HG03378 (cell line): ENCODE measurements at regions not wholly inside any gene's neighbourhood (a gene's known extent, or its start where the extent isn't known, plus 50 kb on each side); places are given as distances from the start of the nearest gene placed in this dataset.
A peak's percentile ranks its signal among the peaks of the same experiment; 100 is the strongest.

Experiments used
- ATAC-seq: cut with Tn5 transposase; IDR thresholded peaks from one replicate; pipeline ENCODE4 v1.9.1; 2021; ENCODE audit warnings: mild to moderate bottlenecking, moderate library complexity; ENCODE audit not compliant: unreplicated experiment

GRCh38 chr5:73395256-73395655 is 53.3 kb downstream of the FOXD1 start:
- no peak for ATAC-seq

DNA sequence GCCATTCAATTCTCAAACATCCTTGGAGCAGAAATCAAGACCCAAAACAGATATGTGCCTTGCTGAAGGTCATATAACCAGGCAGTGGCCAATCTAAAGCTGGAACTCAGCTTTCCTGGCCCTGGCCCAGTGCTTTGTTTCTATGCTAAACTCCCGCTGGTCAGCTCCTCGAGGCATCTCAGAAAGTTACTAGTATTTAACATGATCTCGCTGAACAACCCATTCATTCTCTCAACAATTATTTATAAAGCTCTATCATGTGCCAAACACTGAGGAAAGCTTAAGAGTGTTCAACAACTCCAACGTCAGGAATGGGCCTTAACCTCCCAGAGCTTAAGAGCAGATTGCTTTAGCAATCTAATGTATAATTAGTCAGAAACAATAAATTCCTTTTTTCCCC is 54.0 kb downstream of the FOXD1 start:
- ATAC-seq: no peak

GRCh38 chr5:73393611-73394489 is 54.7 kb downstream of the FOXD1 start:
- ATAC-seq: no peak

GRCh38 chr5:73392775-73393174 is 55.8 kb downstream of the FOXD1 start:
- ATAC-seq: no peak

GRCh38 chr5:73391441-73391881 is 57.1 kb downstream of the FOXD1 start:
- ATAC-seq: no peak

DNA sequence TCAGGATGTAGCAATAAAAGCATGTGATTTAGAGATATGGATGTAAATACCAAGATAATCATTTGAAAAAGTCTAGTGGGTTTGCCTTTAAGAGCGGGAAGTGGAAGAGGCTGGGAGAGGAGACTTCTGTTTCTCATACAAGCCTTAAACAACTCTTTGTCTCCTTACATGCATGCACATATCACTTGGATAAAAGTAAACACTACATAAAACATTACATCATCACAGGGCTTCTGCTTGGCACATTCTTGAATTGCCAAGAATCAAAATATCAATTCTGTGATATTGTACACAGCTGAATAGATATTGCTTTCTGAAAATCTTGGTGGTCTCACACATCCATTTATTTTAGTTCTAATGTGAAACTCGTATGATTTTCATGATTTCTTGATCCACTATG is 57.6 kb downstream of the FOXD1 start:
- ATAC-seq: no peak

DNA sequence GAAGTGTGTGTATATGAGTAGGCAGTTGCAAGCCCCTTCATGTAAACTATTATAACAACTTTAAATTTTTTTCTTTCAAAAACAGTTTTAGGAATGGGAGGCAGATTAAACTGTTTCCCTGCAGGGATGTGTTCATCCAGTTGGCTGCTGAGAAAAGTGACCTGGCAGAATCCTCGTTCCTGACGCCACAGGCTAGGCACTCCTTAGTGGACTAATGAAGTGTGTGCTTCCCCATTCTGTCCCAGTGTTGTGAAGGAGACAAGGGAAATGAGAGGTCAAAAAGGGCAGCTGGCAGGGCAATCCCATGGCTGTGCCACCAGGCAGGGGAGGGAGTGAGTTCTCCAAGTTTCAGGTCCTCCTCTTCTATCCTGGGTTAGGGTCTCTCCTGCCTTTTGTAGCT is 59.8 kb downstream of the FOXD1 start:
- no peak for ATAC-seq

DNA sequence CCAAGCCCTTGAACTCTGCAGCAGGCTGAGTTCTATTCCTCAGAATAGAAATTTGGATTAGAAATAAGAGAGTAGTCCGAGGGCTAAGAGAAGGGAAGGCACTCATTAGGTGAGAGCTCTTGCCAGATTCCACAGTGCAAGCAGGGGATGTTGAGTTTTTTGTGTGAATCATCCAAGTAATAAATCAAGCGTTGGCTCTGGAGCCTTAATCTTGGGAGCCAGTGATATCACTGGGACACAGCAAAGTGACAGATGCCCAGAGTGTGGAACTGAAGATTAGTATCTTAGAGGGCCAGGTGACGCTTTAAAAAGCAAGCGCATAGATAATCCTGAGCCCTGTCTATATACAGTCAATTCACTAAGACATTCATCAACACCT is 60.3 kb downstream of the FOXD1 start:
- no peak for ATAC-seq

DNA sequence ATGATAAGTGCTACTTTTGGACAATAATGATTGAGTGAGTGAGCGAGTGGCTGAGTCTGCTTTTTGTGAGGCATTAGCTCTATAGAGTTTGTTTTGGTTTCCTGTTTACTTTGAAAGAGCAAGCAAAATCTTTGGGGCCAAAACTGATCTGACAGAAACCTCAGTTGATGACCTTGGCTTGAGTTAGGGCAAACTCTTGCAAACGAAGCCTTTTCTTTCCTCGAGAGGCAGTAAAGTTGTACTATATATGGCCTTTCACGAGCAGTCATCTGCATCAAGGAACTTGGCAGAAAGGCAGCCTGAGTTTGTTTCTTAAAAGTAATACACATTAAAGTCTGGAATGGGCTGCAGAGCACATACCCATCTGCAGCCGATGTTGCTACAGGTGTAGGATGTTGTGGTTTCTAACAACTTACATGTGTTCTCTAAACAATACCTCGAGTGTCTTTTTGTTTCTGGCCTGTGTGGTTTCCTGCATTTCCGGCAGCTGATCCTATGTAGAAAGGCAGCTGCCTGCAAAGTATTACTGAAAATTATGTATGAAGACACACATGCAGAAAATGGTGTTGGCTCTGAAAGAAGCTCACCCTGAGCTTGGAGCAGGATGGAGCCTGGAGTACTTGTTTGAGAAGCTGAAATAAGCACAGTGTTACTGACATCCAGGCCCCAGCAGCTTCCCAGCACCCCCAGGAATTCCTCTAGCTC is 60.8 kb downstream of the FOXD1 start:
- ATAC-seq: peak; percentile 90

GRCh38 chr5:73387149-73387591 is 61.4 kb downstream of the FOXD1 start:
- ATAC-seq: no peak

DNA sequence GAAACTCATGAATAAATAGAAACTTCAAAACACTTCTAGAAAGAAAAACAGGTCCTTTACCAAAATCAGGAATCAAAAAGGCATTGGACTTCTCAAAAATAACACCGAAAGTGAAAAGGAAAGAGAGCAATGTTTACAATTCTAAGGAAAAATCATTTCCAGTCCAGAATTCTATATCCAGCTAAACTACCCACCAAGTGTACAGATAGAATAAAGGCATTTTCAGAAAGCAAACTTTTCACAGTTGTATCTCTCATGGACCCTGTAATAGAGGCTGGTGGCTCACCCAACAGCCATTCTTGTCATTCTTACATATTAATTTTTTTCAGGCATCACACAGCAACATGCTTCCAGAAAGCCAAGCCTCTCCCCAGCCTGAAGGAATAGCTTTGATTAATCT is 63.7 kb downstream of the FOXD1 start:
- ATAC-seq: no peak

- ATAC-seq: no peak
Measured at GRCh38 chr5:73382401-73382740, 66.2 kb downstream of the FOXD1 start.

- ATAC-seq: no peak
Measured at GRCh38 chr5:73381590-73382400, 66.8 kb downstream of the FOXD1 start.

DNA sequence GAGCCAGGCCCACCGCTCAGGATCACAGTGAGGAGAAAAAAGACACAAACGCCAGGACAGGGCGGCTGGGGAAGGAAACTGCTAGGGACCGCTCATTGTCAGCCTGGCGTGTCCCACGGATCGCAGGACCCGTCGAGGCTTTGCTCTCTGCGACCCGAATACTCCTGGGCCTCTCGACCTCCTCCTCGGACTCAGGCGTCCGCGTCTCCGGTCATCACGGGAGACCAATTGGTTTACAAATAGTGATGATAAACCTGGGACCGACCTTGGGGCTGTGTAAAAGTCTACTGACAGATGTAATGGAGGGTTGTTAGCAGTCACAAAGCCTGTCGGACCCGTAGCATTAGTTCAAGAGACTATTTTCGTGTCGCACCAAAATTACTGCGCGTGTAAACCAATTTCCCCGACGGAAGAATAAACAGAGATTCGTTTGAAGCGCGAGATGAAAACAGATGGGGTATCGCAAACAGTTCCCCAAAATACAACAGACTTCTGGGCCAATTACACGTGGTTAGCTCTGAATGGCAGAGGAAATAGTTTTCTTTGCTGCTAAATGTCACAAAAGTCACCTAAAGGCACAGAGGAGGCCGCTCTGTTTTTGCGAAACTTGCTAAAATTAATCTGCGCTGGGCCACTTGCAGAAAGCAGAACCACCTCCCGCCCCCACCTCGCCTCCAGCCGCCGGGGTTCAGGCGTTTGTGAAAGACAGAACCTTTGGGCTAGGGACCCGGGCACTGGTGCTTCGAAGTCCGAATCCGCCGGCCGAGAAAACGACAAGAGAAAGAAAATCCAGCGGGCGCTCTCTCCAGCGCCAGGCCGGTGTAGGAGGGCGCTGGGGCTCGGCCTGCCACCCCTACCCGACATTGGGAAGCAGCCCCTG is 67.6 kb downstream of the FOXD1 start:
- no peak for ATAC-seq

- no peak for ATAC-seq
Measured at GRCh38 chr5:73380041-73380440, 68.5 kb downstream of the FOXD1 start.

- ATAC-seq: no peak
Measured at GRCh38 chr5:73379435-73379834, 69.1 kb downstream of the FOXD1 start.

GRCh38 chr5:73378765-73379164 is 69.8 kb downstream of the FOXD1 start:
- no peak for ATAC-seq

DNA sequence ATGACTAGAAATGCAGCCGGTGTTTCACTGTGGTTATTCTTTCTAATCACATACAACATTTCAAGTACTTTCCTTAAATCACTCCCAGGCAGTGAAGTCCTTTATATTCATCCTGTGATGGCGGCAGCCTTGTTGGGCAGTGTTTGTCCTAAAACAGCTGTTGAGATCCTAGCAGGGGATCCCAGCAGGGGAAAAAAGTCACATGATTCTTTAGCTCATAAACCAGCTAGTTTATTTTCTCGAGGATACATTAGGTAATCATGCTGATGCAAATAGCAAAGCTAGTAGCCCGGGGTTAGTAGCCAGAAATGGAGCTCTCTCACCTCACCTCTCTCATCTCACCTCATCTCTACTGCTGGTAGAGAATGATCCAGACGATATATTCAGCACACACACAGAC is 70.5 kb downstream of the FOXD1 start:
- no peak for ATAC-seq

- no peak for ATAC-seq
Measured at GRCh38 chr5:73376618-73377170, 71.9 kb downstream of the FOXD1 start.

GRCh38 chr5:73375949-73376348 is 72.6 kb downstream of the FOXD1 start:
- ATAC-seq: no peak
